ENCODE measurements at regions not wholly inside any gene's neighbourhood (a gene's known extent, or its start where the extent isn't known, plus 50 kb on each side); places are given as distances from the start of the nearest gene placed in this dataset.

DNA sequence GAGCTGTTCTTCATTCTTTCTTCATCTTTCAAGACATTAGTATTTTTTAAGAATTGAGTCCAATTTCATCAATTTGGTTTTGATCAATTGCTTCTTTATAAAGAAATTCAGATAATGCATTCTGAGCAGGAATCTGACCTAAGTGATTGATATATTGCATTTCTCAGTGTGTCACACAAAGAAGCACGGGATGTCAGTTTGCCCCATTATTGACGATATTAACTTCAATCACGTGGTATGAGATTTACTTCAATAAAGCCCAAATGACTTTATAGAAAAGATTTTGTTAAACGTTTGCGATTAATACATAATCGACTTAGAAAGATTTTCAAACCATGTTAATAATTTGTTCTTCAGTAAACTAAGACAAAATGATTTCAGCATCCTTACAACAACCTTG is 1254.2 kb downstream of the FSCB start:
- TF ChIP-seq, protein P1, sequence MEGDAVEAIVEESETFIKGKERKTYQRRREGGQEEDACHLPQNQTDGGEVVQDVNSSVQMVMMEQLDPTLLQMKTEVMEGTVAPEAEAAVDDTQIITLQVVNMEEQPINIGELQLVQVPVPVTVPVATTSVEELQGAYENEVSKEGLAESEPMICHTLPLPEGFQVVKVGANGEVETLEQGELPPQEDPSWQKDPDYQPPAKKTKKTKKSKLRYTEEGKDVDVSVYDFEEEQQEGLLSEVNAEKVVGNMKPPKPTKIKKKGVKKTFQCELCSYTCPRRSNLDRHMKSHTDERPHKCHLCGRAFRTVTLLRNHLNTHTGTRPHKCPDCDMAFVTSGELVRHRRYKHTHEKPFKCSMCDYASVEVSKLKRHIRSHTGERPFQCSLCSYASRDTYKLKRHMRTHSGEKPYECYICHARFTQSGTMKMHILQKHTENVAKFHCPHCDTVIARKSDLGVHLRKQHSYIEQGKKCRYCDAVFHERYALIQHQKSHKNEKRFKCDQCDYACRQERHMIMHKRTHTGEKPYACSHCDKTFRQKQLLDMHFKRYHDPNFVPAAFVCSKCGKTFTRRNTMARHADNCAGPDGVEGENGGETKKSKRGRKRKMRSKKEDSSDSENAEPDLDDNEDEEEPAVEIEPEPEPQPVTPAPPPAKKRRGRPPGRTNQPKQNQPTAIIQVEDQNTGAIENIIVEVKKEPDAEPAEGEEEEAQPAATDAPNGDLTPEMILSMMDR (IDR thresholded peaks at IDR 0.05; ENCODE audit: low read depth, low read length) = no peak
- DNase-seq (ENCODE audit: low read depth, low spot score) = no peak
- H3K9me3 ChIP-seq (ENCODE audit: control insufficient read depth, insufficient read depth, low read length) = no peaks in the 10 kb centered on the region
- no peak overlapping the region for H3K4me3 ChIP-seq (ENCODE audit: low read depth, low read length)
- no peak overlapping the region for H3K27ac ChIP-seq (ENCODE audit: low read depth, low read length)
- CTCF ChIA-PET = no interaction called here
- no peaks in the 10 kb centered on the region for H3K27me3 ChIP-seq (ENCODE audit: control insufficient read depth, insufficient read depth, low read length)
- POLR2A ChIA-PET = no interaction called here

DNA sequence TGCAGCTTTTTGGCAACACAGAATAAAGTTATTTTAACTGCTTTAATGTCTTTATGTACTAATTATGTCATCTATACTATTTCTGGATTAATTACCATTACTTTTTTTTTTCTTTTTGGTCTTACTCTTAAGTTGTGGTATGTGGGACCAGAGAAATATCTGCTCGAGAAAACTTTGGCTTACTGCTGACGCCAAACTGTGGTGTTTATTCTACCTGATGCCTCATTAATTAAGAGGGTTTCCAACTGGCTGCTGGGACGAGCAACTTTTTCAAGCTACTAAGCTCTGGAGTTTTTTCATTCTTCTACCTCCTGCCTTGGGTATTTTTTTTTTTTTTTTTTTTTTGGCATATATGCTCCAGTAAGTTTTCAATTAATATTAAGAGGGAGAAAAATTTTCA is 1257.5 kb downstream of the FSCB start:
- DNase-seq (ENCODE audit: low read depth, low spot score) = no peak
- Histone ChIP-seq H3K9me3 (ENCODE audit: control insufficient read depth, insufficient read depth, low read length) (no peaks in the 10 kb centered on the region), H3K27ac (ENCODE audit: low read depth, low read length) (no peak overlapping the region), H3K4me3 (ENCODE audit: low read depth, low read length) (no peak overlapping the region), H3K27me3 (ENCODE audit: control insufficient read depth, insufficient read depth, low read length) (no peaks in the 10 kb centered on the region)
- POLR2A ChIA-PET = no interaction called here
- TF ChIP-seq, protein P1 (IDR thresholded peaks at IDR 0.05; ENCODE audit: low read depth, low read length) = no peak
- CTCF ChIA-PET = interaction anchor here (0.6 kb wide), 1 partner anchor 32 kb away, joined by 3 read pairs; no protein-coding TSS in a partner anchor

DNA sequence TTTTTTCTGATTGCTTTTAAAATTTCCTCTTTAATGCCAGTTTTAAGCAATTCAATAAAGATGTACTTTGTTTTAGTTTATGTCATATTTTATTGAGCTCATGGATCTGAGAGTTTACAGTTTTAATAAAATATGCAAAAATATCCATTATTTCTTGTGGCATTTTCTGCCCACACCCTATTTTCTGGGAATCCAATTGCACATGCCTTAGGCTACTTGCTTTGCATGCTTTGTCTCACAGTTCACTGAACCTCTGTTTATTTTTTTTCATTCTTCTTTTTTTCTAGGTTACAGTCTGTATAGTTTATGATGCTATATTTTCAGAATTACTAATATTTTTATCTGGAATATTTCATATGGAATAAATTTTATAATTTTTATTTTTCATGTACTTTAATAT is 1258.0 kb downstream of the FSCB start:
- Histone ChIP-seq H3K27me3 (ENCODE audit: control insufficient read depth, insufficient read depth, low read length) (no peaks in the 10 kb centered on the region), H3K9me3 (ENCODE audit: control insufficient read depth, insufficient read depth, low read length) (no peaks in the 10 kb centered on the region), H3K4me3 (ENCODE audit: low read depth, low read length) (no peak overlapping the region), H3K27ac (ENCODE audit: low read depth, low read length) (no peak overlapping the region)
- POLR2A ChIA-PET = no interaction called here
- CTCF ChIA-PET = interaction anchor here (0.6 kb wide), 1 partner anchor 32 kb away, joined by 3 read pairs; no protein-coding TSS in a partner anchor
- DNase-seq (ENCODE audit: low read depth, low spot score) = no peak
- TF ChIP-seq, protein P1 (IDR thresholded peaks at IDR 0.05; ENCODE audit: low read depth, low read length) = no peak

DNA sequence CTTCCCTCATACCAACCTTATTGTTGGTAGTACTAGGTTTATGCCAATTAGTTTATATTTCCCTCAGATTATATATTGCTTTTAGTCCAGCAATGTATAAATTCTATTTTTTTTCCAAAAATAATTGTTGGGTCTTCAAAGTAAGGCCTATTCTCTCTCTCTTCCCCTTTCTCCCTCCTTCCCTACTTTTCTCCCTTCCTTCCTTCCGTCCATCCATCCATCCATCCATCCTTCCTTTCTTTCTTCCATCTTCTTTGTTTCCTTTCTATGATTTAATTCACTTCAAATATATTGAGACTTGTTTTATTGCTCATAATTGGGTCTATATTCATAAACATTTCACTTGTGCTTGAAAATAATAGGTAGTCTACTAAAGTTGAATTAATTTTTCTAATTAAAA is 1259.2 kb downstream of the FSCB start:
- Histone ChIP-seq H3K27ac (ENCODE audit: low read depth, low read length) (no peak overlapping the region), H3K9me3 (ENCODE audit: control insufficient read depth, insufficient read depth, low read length) (no peaks in the 10 kb centered on the region), H3K4me3 (ENCODE audit: low read depth, low read length) (no peak overlapping the region), H3K27me3 (ENCODE audit: control insufficient read depth, insufficient read depth, low read length) (no peaks in the 10 kb centered on the region)
- ChIA-PET CTCF (no interaction called here), POLR2A (no interaction called here)
- TF ChIP-seq, protein P1 (IDR thresholded peaks at IDR 0.05; ENCODE audit: low read depth, low read length) = no peak
- no peak for DNase-seq (ENCODE audit: low read depth, low spot score)

DNA sequence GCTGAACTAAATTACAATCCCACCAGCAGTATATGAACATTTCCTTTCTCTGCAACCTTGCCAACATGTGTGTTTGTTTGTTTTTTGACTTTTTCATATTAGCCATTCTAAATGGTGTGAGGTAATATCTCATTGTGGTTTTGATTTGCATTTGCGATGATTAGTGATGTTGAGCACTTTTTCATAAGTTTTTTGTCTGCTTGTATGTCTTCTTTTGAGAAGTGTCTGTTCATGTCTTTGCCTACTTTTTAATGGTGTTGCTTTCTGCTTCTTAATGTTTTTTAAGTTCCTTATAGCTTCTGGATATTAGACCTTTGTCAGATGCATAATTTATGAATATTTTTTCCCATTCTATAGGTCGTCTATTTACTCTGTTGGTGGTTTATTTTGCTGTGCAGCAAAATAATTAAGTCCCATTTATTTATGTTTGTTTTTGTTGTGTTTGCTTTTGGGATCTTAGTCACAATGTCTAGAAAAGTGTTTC is 1262.9 kb downstream of the FSCB start:
- Histone ChIP-seq H3K9me3 (ENCODE audit: control insufficient read depth, insufficient read depth, low read length) (no peaks in the 10 kb centered on the region), H3K27ac (ENCODE audit: low read depth, low read length) (no peak overlapping the region), H3K27me3 (ENCODE audit: control insufficient read depth, insufficient read depth, low read length) (no peaks in the 10 kb centered on the region), H3K4me3 (ENCODE audit: low read depth, low read length) (no peak overlapping the region)
- no peak for DNase-seq (ENCODE audit: low read depth, low spot score)
- TF ChIP-seq, protein P1 (IDR thresholded peaks at IDR 0.05; ENCODE audit: low read depth, low read length) = no peak
- ChIA-PET POLR2A (no interaction called here), CTCF (no interaction called here)

All from AG04450 (cell line).